Right lobe of liver (tissue), 4 donors: ENCODE measurements at regions not wholly inside any gene's neighbourhood (a gene's known extent, or its start where the extent isn't known, plus 50 kb on each side); places are given as distances from the start of the nearest gene placed in this dataset.

ENCODE experiments used
- CTCF ChIP-seq, 4 donors: fragments of 200-600 bp in 3 of 4; fragments of 450-650 bp in 1 of 4; IDR thresholded peaks; one replicate each; pipeline versions ENCODE4 v1.5.1 to v1.8.0; 2016 to 2022; ENCODE audit warnings: antibody characterized with exemption in 4 of 4, mild to moderate bottlenecking in 2 of 4
- POLR2A ChIP-seq: fragments of 450-650 bp; IDR thresholded peaks from one replicate; pipeline ENCODE4 v1.6.1; 2017; ENCODE audit warnings: antibody characterized with exemption, mild to moderate bottlenecking
- donor health status: DM: no; HTN: no; CAD: no.
- donor health status: DM: no; HTN: no; CAD: no.
- donor health status: DM: no; HTN: yes; CAD: no.

- TF ChIP-seq CTCF (IDR thresholded peaks at IDR 0.05): peak in 2 of 4 donors; percentile 6 to 10
- TF ChIP-seq POLR2A: no peak
Measured at GRCh38 chr2:81901017-81901416, 1596.5 kb upstream of the LRRTM1 start.
